AG04450 (cell line): ENCODE measurements at regions not wholly inside any gene's neighbourhood (a gene's known extent, or its start where the extent isn't known, plus 50 kb on each side); places are given as distances from the start of the nearest gene placed in this dataset.
A peak's percentile ranks its signal among the peaks of the same experiment; 100 is the strongest.

Experiments
- CTCF ChIA-PET: fragments of 300-600, 350-600 bp; formaldehyde crosslinking; extraction: SDS; loops from one replicate; lab custom pipeline; 2022; ENCODE audit warnings: antibody characterized with exemption, inconsistent platforms; lab: Charles Lee
- POLR2A ChIA-PET: fragments of 350-600 bp; formaldehyde crosslinking; extraction: SDS; loops from one replicate; lab custom pipeline; 2021; ENCODE audit warnings: antibody characterized with exemption, inconsistent platforms; lab: Yijun Ruan, JAX
- DNase-seq: peaks from one replicate; pipeline ENCODE4 v3.0.0-alpha.2; 2011; ENCODE audit warnings: low read depth, low spot score
- H3K27ac ChIP-seq: one replicate; pipeline ENCODE4 v1.5.1; 2012; ENCODE audit warnings: low read depth, low read length, control low read depth
- H3K27me3 ChIP-seq: one replicate; pipeline ENCODE4 v1.6.0; 2012; ENCODE audit warnings: low read length; ENCODE audit not compliant: control insufficient read depth, insufficient read depth
- H3K4me3 ChIP-seq: 2 replicates; pipeline ENCODE4 v1.5.1; 2011; ENCODE audit warnings: mild to moderate bottlenecking, low read depth, low read length, control low read depth
- H3K9me3 ChIP-seq: 2 replicates; pipeline ENCODE4 v1.5.1; 2012; ENCODE audit warnings: low read length; ENCODE audit not compliant: control insufficient read depth, insufficient read depth
- TF ChIP-seq, protein P1 (sequence below): IDR thresholded peaks from 2 replicates; pipeline ENCODE4 v1.5.1; 2011; ENCODE audit warnings: low read depth, low read length, control low read depth, inconsistent platforms

DNA sequence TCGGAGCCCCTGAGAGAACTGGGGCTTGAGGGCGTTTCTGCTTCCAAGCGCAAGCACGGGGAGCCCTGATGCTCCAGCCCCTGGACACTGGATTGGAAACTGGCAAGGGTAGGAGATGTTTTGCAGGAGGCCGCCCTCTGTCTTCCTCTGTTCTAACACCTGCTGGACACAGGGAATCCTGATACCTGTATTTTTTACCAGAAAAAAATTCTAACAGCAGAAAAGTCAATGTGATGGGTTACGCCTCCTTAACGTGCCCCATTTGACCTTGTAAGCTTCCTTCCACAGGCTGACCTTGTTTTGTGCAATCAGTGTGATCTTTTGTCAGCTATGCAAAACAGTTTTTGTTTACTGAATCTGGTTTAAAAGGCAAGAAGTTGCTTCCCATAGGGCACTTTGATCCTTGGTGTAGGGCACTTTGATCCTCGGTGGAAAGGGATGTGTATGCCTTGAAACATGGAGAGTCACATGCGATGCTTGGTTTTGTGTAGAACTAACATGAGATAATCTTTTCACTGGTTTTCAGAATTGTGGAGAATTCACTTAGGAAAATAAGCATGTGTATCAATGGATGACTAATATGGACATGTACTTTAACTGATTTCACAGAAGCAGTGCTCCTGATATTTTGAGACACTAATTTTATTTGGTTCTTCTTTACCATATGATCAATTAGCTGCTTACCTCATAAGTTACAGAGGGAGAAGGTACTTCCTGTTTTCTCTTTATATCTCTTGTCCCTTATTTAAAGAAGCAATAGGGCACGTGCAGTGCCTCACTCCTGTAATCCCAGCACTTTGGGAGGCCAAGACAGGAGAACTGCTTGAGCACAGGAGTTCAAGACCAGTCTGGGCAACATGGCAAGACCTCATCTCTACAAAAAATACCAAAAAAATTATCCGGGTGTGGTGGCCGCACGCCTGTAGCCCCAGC, 59.9 kb upstream of the MAP3K4 start:
- POLR2A ChIA-PET, result interaction anchor here (1.0 kb wide), 1 partner anchor 60 kb away, joined by 4 read pairs; the partner anchor contains the start of gene MAP3K4
- peak overlapping the region; percentile 54 for H3K4me3 ChIP-seq
- H3K9me3 ChIP-seq, result no peaks in the 10 kb centered on the region
- TF ChIP-seq, protein P1, sequence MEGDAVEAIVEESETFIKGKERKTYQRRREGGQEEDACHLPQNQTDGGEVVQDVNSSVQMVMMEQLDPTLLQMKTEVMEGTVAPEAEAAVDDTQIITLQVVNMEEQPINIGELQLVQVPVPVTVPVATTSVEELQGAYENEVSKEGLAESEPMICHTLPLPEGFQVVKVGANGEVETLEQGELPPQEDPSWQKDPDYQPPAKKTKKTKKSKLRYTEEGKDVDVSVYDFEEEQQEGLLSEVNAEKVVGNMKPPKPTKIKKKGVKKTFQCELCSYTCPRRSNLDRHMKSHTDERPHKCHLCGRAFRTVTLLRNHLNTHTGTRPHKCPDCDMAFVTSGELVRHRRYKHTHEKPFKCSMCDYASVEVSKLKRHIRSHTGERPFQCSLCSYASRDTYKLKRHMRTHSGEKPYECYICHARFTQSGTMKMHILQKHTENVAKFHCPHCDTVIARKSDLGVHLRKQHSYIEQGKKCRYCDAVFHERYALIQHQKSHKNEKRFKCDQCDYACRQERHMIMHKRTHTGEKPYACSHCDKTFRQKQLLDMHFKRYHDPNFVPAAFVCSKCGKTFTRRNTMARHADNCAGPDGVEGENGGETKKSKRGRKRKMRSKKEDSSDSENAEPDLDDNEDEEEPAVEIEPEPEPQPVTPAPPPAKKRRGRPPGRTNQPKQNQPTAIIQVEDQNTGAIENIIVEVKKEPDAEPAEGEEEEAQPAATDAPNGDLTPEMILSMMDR, result no peak
- CTCF ChIA-PET, result interaction anchor here (0.5 to 10.0 kb wide), 39 partner anchors 7 to 441 kb away, joined by 3 to 212 read pairs (median 5); partner anchors contain the start of genes AGPAT4 and MAP3K4
- no peaks in the 10 kb centered on the region for H3K27me3 ChIP-seq
- DNase-seq, result no peak
- H3K27ac ChIP-seq, result no peak overlapping the region

DNA sequence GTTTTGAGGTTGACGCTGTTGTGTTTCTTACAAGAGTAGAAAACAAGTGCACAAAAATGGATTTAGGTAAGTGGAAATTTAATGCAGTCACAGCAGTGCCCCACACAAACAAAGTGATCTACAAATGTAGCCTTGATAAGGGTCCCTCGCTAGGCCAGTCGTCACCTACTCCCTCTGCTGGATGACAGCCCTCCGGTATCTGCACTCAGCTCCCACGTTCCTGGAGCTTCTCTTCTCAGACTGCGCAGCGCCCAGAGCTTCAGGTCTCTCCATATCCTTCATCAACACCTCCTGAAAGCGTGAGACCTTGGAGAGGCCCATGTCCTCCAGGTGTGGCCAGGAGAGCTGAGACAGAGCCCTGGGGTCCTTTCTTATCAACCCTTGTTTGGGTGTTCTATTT, 58.3 kb upstream of the MAP3K4 start:
- no peak overlapping the region for H3K27ac ChIP-seq
- no peaks in the 10 kb centered on the region for H3K9me3 ChIP-seq
- TF ChIP-seq, protein P1, result no peak
- POLR2A ChIA-PET, result no interaction called here
- DNase-seq, result no peak
- CTCF ChIA-PET, result interaction anchor here (0.6 to 10.0 kb wide), 4 partner anchors 60 to 459 kb away, joined by 3 to 212 read pairs (median 3); no protein-coding TSS in a partner anchor
- no peak overlapping the region for H3K4me3 ChIP-seq
- no peaks in the 10 kb centered on the region for H3K27me3 ChIP-seq

DNA sequence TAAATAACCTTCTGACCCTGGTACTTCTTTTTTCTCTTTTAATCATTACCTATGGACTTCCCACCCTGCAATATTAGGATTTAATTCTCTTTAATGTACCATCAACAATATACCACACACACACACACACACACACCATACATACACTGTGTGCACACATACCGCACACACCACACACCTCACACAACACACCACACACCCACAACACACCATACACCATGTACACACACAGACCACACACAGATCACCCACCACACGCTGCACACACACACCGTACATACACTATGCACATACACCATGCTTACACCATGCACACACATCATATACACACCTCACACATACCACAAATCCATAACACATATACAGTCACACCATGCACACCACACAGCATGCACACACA, 57.4 kb upstream of the MAP3K4 start:
- Histone ChIP-seq H3K27ac (no peak overlapping the region), H3K27me3 (no peaks in the 10 kb centered on the region), H3K9me3 (no peaks in the 10 kb centered on the region), H3K4me3 (no peak overlapping the region)
- TF ChIP-seq, protein P1, result no peak
- CTCF ChIA-PET, result interaction anchor here (0.7 to 10.0 kb wide), 3 partner anchors 59 to 438 kb away, joined by 3 to 212 read pairs (median 3); no protein-coding TSS in a partner anchor
- POLR2A ChIA-PET, result no interaction called here
- no peak for DNase-seq

DNA sequence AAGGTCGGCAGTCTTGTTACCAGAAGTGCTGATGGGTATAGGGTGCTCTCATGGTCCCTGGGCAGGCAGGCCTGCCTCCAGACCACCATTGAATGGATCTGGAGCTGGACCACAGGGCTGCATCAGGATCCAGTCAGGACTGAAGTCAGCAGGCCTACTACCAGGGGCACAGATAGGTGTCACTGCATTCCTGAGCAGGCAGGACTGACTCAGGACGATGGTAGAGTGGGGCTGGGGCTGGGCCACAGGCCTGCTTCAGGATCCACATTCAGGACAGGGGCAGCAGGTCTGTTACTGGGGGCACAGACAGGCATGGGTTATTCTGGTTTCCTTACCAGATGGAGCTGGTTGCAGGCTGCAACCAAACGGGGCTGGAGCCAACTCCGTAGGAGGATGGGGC, 51.4 kb upstream of the MAP3K4 start:
- CTCF ChIA-PET, result interaction anchor here (0.6 to 1.8 kb wide), 3 partner anchors 9 to 431 kb away, joined by 3 to 9 read pairs (median 4); no protein-coding TSS in a partner anchor
- POLR2A ChIA-PET, result no interaction called here
- peaks cover 7% of the 10 kb centered on the region for H3K27me3 ChIP-seq
- TF ChIP-seq, protein P1, result no peak
- H3K9me3 ChIP-seq, result no peaks in the 10 kb centered on the region
- no peak for DNase-seq
- H3K27ac ChIP-seq, result no peak overlapping the region
- no peak overlapping the region for H3K4me3 ChIP-seq
